ENCODE measurements at regions not wholly inside any gene's neighbourhood (a gene's known extent, or its start where the extent isn't known, plus 50 kb on each side); places are given as distances from the start of the nearest gene placed in this dataset.

DNA sequence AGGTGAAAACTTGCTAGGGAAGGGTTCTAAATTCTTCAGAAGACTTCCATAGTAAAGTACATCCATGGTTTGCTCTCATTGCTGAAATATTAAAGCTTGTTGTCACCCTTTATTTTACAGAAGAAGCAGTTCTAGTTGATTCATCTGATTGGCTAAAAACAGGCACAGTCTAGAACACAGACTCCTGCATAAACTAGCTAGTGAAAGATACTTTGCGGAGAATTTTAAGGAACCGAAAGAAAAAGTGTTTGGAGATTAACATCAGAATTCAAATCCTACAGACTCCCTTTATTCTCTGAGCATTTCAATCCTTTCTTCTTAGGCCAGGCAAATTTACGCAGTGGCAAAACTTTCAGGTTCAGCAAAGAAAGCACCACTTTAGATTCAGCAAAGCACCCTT lies 1076.5 kb upstream of the ZEB2 start:
- TF ChIP-seq, protein P1, sequence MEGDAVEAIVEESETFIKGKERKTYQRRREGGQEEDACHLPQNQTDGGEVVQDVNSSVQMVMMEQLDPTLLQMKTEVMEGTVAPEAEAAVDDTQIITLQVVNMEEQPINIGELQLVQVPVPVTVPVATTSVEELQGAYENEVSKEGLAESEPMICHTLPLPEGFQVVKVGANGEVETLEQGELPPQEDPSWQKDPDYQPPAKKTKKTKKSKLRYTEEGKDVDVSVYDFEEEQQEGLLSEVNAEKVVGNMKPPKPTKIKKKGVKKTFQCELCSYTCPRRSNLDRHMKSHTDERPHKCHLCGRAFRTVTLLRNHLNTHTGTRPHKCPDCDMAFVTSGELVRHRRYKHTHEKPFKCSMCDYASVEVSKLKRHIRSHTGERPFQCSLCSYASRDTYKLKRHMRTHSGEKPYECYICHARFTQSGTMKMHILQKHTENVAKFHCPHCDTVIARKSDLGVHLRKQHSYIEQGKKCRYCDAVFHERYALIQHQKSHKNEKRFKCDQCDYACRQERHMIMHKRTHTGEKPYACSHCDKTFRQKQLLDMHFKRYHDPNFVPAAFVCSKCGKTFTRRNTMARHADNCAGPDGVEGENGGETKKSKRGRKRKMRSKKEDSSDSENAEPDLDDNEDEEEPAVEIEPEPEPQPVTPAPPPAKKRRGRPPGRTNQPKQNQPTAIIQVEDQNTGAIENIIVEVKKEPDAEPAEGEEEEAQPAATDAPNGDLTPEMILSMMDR (IDR thresholded peaks at IDR 0.05; ENCODE audit: borderline replicate concordance, extremely low read depth, insufficient read depth), result no peak
- no peak for DNase-seq
- intact Hi-C loops (cut with DNase I), result no loop called here
- Histone ChIP-seq H3K27ac (ENCODE audit: low read depth in 2 of 2, low read length in 2 of 2) (no peak overlapping the region), H3K9me3 (ENCODE audit: control insufficient read depth in 2 of 3, insufficient read depth in 1 of 3, low read length in 3 of 3) (no peaks in the 10 kb centered on the region), H3K27me3 (ENCODE audit: control insufficient read depth, insufficient read depth, low read length) (no peaks in the 10 kb centered on the region), H3K4me1 (ENCODE audit: control insufficient read depth in 2 of 3, insufficient read depth in 2 of 3, low read depth in 1 of 3, low read length in 3 of 3) (no peaks in the 10 kb centered on the region), H3K4me3 (ENCODE audit: low read length in 3 of 3) (no peak overlapping the region), H3K36me3 (ENCODE audit: control insufficient read depth in 2 of 3, insufficient read depth in 3 of 3, low read length in 3 of 3) (no peaks in the 10 kb centered on the region), H3K9ac (ENCODE audit: low read length in 3 of 3) (no peak overlapping the region)
- no peak for FAIRE-seq

DNA sequence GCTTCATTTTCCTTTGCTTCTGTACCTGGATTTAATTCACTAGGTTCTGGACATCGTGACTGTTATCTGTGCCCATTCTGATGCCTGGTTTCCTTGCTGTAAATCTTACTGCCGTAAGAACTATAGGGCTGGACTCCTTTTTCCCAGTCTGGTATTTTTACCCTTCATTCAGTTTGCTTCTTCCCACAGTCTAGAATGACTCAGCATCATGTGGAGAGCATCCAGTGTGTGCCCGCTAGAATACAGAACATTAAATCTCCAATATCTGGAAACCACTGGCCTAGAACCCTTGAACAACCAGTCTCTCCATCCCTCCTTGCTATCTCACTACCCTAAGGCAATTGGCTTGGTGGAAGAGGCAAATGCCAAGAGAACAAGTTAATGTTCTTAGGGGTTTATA lies 1075.4 kb upstream of the ZEB2 start:
- Histone ChIP-seq H3K4me1 (ENCODE audit: control insufficient read depth in 2 of 3, insufficient read depth in 2 of 3, low read depth in 1 of 3, low read length in 3 of 3) (no peaks in the 10 kb centered on the region), H3K27ac (ENCODE audit: low read depth in 2 of 2, low read length in 2 of 2) (no peak overlapping the region), H3K36me3 (ENCODE audit: control insufficient read depth in 2 of 3, insufficient read depth in 3 of 3, low read length in 3 of 3) (no peaks in the 10 kb centered on the region), H3K4me3 (ENCODE audit: low read length in 3 of 3) (no peak overlapping the region), H3K9me3 (ENCODE audit: control insufficient read depth in 2 of 3, insufficient read depth in 1 of 3, low read length in 3 of 3) (no peaks in the 10 kb centered on the region), H3K27me3 (ENCODE audit: control insufficient read depth, insufficient read depth, low read length) (no peaks in the 10 kb centered on the region), H3K9ac (ENCODE audit: low read length in 3 of 3) (no peak overlapping the region)
- FAIRE-seq (no peak), DNase-seq (no peak)
- intact Hi-C loops (cut with DNase I), result no loop called here
- TF ChIP-seq, protein P1 (IDR thresholded peaks at IDR 0.05; ENCODE audit: borderline replicate concordance, extremely low read depth, insufficient read depth), result no peak

DNA sequence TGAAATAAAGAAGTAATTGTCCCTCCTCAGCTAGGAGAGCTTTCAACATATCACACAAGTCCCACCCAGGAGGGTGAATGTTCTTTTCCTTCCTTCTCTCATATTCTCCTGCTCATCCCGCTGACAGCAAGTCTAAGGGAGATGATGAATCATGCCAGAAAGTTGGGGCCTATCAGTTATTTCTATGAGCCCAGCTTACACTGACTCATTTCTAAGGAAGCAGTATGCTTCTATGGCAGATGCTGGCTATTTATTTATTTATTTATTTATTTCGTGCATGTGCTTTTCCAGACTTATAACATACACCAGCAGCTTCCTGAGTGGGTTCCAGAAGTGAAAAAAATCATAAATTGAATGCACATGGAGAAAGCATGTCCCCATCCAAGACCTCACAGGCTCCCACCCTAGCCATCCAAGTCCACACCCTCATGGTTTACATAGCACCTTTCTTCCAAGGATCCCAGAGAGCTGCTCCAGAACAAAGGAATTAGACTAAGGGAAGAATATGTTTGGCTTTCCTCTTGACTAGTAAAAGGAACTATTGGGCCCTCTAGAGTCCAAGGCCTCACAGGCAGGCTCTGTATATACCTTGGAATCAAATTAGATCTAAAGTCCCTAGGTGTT lies 1074.2 kb upstream of the ZEB2 start:
- no peak for FAIRE-seq
- Histone ChIP-seq H3K27ac (ENCODE audit: low read depth in 2 of 2, low read length in 2 of 2) (no peak overlapping the region), H3K36me3 (ENCODE audit: control insufficient read depth in 2 of 3, insufficient read depth in 3 of 3, low read length in 3 of 3) (no peaks in the 10 kb centered on the region), H3K27me3 (ENCODE audit: control insufficient read depth, insufficient read depth, low read length) (no peaks in the 10 kb centered on the region), H3K9me3 (ENCODE audit: control insufficient read depth in 2 of 3, insufficient read depth in 1 of 3, low read length in 3 of 3) (no peaks in the 10 kb centered on the region), H3K4me1 (ENCODE audit: control insufficient read depth in 2 of 3, insufficient read depth in 2 of 3, low read depth in 1 of 3, low read length in 3 of 3) (no peaks in the 10 kb centered on the region), H3K4me3 (ENCODE audit: low read length in 3 of 3) (no peak overlapping the region), H3K9ac (ENCODE audit: low read length in 3 of 3) (no peak overlapping the region)
- intact Hi-C loops (cut with DNase I), result no loop called here
- DNase-seq, result peak in 1 of 5 donors; percentile 9
- TF ChIP-seq, protein P1 (IDR thresholded peaks at IDR 0.05; ENCODE audit: borderline replicate concordance, extremely low read depth, insufficient read depth), result no peak

DNA sequence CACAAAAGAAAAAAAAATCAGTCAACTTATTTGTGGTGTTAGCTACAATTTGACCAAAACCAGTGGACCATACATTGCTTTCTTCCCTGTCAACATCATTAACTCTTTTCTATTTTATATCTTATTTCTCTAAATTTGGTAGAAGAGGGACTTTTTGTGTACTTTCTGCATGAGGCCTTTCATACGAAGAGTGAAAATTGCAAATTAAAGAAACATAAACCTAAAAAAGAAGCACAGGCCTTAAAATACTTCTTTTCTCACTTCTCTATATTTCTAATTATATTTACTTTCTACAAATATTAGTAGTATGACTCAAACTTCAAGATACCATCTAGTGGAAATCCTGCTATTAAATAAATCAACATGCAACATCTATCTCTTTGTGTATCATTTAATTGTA lies 1073.4 kb upstream of the ZEB2 start:
- DNase-seq (no peak), FAIRE-seq (no peak)
- Histone ChIP-seq H3K36me3 (ENCODE audit: control insufficient read depth in 2 of 3, insufficient read depth in 3 of 3, low read length in 3 of 3) (no peaks in the 10 kb centered on the region), H3K4me1 (ENCODE audit: control insufficient read depth in 2 of 3, insufficient read depth in 2 of 3, low read depth in 1 of 3, low read length in 3 of 3) (no peaks in the 10 kb centered on the region), H3K9me3 (ENCODE audit: control insufficient read depth in 2 of 3, insufficient read depth in 1 of 3, low read length in 3 of 3) (no peaks in the 10 kb centered on the region), H3K27ac (ENCODE audit: low read depth in 2 of 2, low read length in 2 of 2) (no peak overlapping the region), H3K4me3 (ENCODE audit: low read length in 3 of 3) (no peak overlapping the region), H3K9ac (ENCODE audit: low read length in 3 of 3) (no peak overlapping the region), H3K27me3 (ENCODE audit: control insufficient read depth, insufficient read depth, low read length) (no peaks in the 10 kb centered on the region)
- TF ChIP-seq, protein P1 (IDR thresholded peaks at IDR 0.05; ENCODE audit: borderline replicate concordance, extremely low read depth, insufficient read depth), result no peak
- intact Hi-C loops (cut with DNase I), result no loop called here

Data from kidney (tissue), 13 donors.